A673 (cell line): ENCODE measurements at regions not wholly inside any gene's neighbourhood (a gene's known extent, or its start where the extent isn't known, plus 50 kb on each side); places are given as distances from the start of the nearest gene placed in this dataset.

Experiments used
- EZH2 ChIP-seq: fragments of 200-600 bp; sonication (generic); IDR thresholded peaks from 2 replicates; pipeline ENCODE4 v1.6.1; 2017; ENCODE audit warnings: borderline replicate concordance, low read depth, mild to moderate bottlenecking, mixed read lengths, antibody characterized with exemption, low read length; ENCODE audit not compliant: poor library complexity, severe bottlenecking
- TF ChIP-seq, protein P1 (sequence below): fragments of 300-800, 200-600 bp; sonication (generic); conservative IDR thresholded peaks from 2 replicates; pipeline ENCODE4 v1.5.1; 2017; ENCODE audit warnings: low read depth, mild to moderate bottlenecking, antibody characterized with exemption, low read length, moderate library complexity, mixed read lengths

- TF ChIP-seq, protein P1, sequence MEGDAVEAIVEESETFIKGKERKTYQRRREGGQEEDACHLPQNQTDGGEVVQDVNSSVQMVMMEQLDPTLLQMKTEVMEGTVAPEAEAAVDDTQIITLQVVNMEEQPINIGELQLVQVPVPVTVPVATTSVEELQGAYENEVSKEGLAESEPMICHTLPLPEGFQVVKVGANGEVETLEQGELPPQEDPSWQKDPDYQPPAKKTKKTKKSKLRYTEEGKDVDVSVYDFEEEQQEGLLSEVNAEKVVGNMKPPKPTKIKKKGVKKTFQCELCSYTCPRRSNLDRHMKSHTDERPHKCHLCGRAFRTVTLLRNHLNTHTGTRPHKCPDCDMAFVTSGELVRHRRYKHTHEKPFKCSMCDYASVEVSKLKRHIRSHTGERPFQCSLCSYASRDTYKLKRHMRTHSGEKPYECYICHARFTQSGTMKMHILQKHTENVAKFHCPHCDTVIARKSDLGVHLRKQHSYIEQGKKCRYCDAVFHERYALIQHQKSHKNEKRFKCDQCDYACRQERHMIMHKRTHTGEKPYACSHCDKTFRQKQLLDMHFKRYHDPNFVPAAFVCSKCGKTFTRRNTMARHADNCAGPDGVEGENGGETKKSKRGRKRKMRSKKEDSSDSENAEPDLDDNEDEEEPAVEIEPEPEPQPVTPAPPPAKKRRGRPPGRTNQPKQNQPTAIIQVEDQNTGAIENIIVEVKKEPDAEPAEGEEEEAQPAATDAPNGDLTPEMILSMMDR: no peak
- no peak for TF ChIP-seq EZH2
These were observed 409.2 kb upstream of the SPHKAP start for GRCh38 chr2:228590681-228591080.
